ENCODE measurements at regions not wholly inside any gene's neighbourhood (a gene's known extent, or its start where the extent isn't known, plus 50 kb on each side); places are given as distances from the start of the nearest gene placed in this dataset.

- DNase-seq: no peak
- H3K27me3 ChIP-seq: no peaks in the 10 kb centered on the region
- H3K9me3 ChIP-seq (replicated peaks in 1 of 3): no peaks in the 10 kb centered on the region
- no peak overlapping the region for H3K27ac ChIP-seq
- TF ChIP-seq POLR2A (IDR thresholded peaks at IDR 0.05) (no peak), CTCF (IDR thresholded peaks at IDR 0.05) (no peak)
- no peak overlapping the region for H3K4me3 ChIP-seq
- intact Hi-C loops (cut with DNase I): no loop called here
- H3K36me3 ChIP-seq (replicated peaks in 1 of 2): no peaks in the 10 kb centered on the region
- H3K4me1 ChIP-seq (replicated peaks in 1 of 2): no peaks in the 10 kb centered on the region
Observed at GRCh38 chr13:47146136-47146535, 249.3 kb upstream of the HTR2A start.

GRCh38 chr13:47144782-47145181, 247.9 kb upstream of the HTR2A start:
- DNase-seq: no peak
- no peak overlapping the region for H3K27ac ChIP-seq
- intact Hi-C loops (cut with DNase I): no loop called here
- no peak for TF ChIP-seq CTCF (IDR thresholded peaks at IDR 0.05)
- no peak for TF ChIP-seq POLR2A (IDR thresholded peaks at IDR 0.05)
- WGBS, 4 donors: 96 to 100% (median 100%) methylated on average over 1 of the region's 1 CpG
- H3K4me1 ChIP-seq (replicated peaks in 1 of 2): no peaks in the 10 kb centered on the region
- no peaks in the 10 kb centered on the region for H3K9me3 ChIP-seq (replicated peaks in 1 of 3)
- H3K36me3 ChIP-seq (replicated peaks in 1 of 2): no peaks in the 10 kb centered on the region
- no peak overlapping the region for H3K4me3 ChIP-seq
- no peaks in the 10 kb centered on the region for H3K27me3 ChIP-seq

DNA sequence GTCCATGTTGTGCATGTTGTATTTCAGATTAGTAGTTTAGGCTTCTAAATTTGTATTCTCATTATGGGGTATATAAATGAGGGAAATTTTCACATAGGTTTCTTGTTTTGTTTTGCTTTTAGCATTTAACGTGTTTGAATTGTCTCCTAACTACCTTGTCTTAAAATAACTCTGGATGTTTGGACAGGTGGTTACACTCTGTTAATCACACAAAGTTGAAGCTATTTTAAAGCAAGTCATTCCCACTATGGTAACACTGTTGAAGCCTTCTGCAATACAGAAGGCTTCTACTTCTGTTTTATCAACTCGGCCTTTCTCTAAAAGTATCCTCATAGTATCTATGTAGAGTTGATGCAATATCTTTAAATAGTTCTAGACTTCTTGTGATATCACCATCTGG, 245.3 kb upstream of the HTR2A start:
- Histone ChIP-seq H3K9me3 (replicated peaks in 1 of 3) (no peaks in the 10 kb centered on the region), H3K36me3 (replicated peaks in 1 of 2) (no peaks in the 10 kb centered on the region), H3K4me1 (replicated peaks in 1 of 2) (no peaks in the 10 kb centered on the region), H3K4me3 (no peak overlapping the region), H3K27me3 (no peaks in the 10 kb centered on the region), H3K27ac (no peak overlapping the region)
- no peak for DNase-seq
- 52 to 69% (median 63%) methylated on average over 2 of the region's 2 CpGs for WGBS, 4 donors
- intact Hi-C loops (cut with DNase I): no loop called here
- TF ChIP-seq POLR2A (IDR thresholded peaks at IDR 0.05) (no peak), CTCF (IDR thresholded peaks at IDR 0.05) (no peak)

GRCh38 chr13:47139519-47139918, 242.7 kb upstream of the HTR2A start:
- no peaks in the 10 kb centered on the region for H3K36me3 ChIP-seq (replicated peaks in 1 of 2)
- H3K4me1 ChIP-seq (replicated peaks in 1 of 2): no peaks in the 10 kb centered on the region
- WGBS, 4 donors: 72 to 84% (median 76%) methylated on average over 2 of the region's 2 CpGs
- no peak for DNase-seq
- no peaks in the 10 kb centered on the region for H3K27me3 ChIP-seq
- intact Hi-C loops (cut with DNase I): no loop called here
- H3K4me3 ChIP-seq: no peak overlapping the region
- no peaks in the 10 kb centered on the region for H3K9me3 ChIP-seq (replicated peaks in 1 of 3)
- TF ChIP-seq CTCF (IDR thresholded peaks at IDR 0.05) (no peak), POLR2A (IDR thresholded peaks at IDR 0.05) (no peak)
- H3K27ac ChIP-seq: no peak overlapping the region

Measured in adrenal gland (tissue), 9 donors.